NCI-H69 (cell line): ENCODE measurements at regions not wholly inside any gene's neighbourhood (a gene's known extent, or its start where the extent isn't known, plus 50 kb on each side); places are given as distances from the start of the nearest gene placed in this dataset.

ENCODE experiments used
- DNase-seq: peaks from one replicate; lab custom pipeline; 2025; lab: John Stamatoyannopoulos, UW

GRCh38 chr10:90975096-90975495 is 54.2 kb upstream of the ANKRD1 start:
- DNase-seq: no peak

DNA sequence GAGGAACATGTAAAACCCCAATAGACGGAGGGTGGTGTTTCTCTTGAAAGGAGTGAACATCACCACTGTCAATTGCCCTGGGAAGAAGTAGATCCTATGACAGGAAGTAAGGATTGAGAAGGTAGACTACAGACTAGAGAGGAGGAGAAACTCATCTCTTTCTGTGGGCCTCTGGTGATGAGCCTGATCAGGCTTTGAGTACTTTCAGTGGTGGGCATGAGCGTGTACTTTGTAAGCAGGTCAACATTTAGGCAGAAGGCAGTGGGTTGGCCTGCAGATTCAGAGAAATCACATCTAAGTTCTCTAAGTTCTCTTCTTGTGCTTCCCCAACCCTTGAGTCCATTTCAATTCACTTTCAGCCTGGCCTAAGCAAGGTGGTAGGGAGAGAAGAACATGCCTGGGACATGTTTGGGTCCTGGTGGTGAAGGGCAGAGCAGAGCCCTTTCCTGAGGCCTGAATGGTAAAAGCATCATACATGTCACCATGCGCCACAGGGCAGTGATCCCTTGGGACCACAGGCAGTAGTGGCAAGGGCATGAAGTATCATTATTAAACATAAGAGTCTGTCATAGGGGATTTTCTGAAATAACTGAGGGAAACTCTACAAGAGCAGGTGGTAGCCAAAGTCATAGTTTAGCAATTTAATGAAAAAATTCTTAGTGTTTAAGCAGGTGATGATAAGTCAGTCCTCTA is 56.4 kb upstream of the ANKRD1 start:
- DNase-seq: no peak

GRCh38 chr10:90977855-90978486 is 57.1 kb upstream of the ANKRD1 start:
- DNase-seq: no peak

DNA sequence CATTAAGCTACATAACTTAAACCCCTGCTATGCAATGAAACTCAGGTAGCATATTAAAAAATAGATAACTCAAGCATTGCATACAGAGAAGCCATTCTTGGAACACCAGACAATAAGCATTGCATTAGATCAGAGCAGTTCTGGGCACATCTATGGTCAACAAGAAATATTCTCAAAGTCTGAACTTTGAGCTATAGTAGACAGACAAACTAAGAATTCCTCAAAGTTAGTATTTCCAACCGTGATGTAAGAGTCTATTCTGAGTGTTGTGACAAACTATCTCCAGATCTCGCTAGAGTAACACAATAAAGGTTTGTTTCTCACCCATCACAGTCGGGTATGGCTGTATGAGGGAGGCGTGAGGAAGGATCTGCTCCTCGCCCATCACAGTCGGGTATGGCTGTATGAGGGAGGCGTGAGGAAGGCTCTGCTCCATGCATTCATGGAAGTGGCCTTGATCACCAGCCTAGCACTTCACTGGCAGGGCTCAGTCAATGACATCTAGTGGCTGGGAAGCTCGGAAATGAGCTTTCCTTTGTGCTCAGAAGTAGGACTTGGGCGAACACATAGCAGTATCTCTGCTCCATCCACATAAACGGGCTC is 61.6 kb upstream of the ANKRD1 start:
- DNase-seq: no peak

DNA sequence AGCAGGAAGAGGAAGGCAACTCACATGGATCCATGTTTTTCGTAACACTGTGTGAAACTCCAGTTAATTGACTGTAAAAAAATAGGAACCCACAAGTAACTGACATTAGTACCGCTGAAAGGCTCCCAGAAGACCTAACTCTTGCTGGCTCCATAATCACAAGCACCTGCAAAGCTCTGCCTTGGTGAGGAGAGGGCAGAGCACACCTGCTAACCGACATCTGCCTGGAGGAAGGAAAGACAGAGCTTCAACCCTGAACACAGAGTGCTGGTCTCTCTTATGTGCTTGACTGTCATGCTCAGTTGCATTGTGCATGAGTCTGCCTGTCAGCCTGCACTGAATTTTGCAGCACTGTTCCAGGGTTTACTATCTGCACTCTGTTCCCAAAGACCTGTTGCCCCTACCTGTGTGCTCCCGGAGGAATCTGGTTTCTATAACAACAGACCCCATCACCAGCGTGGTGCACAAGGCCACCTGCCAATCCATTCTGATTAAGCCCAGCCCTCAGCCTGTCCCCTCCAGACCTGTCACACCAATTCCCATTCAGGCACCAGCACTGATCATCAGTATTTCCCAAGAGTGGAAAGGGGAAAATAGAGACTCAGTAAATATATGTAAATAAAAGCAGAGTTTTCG is 63.1 kb upstream of the ANKRD1 start:
- DNase-seq: no peak

- DNase-seq: no peak
Observed at GRCh38 chr10:90984898-90985297, 64.0 kb upstream of the ANKRD1 start.

- no peak for DNase-seq
Observed at GRCh38 chr10:90985321-90985933, 64.5 kb upstream of the ANKRD1 start.

DNA sequence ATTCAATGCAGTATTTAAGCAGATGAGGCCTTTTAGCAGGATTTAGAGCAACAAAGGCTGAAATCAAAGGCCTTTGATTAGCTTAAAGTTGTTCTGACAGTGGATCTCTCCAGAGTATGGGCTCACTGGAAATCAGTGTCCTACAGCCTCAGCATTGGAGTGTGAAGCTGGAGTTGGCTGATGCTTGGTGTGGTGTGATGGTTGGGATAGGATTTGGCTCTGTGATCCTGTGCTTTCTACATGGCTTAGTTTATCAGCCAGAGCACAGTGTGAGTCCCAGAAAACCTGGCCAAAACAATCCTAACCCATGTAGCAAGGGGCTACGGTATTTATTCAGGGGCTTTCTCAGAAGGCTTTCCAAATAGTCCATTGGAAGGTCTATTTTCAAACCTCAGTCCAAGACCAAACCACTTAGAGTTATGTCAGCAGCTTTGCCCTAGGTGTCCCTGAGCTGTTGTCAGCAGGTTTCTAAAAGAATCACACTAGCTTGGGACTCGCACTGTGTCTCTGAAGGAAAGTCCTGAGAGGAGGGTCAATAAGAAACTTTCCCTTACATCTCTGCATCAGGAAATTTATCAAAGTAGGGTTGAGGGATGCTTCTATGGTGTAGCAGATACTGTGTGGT is 65.4 kb upstream of the ANKRD1 start:
- no peak for DNase-seq

DNA sequence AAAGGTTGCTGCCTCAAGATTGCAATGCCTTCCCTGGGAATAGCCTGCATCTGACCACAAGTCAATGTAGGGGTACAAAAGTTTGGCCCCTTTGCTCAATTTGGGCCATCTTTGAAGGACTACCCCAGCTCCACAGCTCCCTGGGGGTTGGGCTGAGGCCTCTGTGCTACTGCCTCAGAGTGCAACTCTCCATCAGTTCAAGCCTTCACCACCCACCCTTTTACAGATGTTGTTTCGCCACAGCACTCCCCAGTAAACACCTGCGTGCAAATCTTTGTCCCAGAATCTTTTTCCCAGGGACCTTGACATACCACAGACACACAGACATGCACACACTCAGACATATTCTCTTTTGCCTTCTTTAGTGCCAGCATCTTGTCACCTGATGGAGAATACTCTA is 66.0 kb upstream of the ANKRD1 start:
- no peak for DNase-seq

- DNase-seq: no peak
Observed at GRCh38 chr10:90987383-90987782, 66.5 kb upstream of the ANKRD1 start.

DNA sequence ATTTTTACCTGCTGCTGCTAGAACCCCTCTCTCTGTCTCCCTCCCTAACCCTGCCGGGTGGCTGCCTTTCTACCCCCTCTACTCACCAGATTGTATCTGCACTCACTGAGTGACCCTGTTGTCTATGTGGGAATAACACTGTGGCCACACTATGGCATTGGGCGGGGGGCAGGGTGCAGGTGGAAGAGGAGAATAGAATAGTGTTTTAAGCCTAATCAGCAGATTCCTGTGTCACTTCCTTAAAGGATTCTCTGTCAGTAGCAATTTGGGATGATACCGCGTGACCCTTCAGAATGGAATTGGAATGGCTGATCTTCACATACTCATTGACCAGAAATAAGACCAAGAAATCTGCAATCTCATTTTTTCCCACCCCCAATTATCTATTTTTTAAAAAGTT is 67.1 kb upstream of the ANKRD1 start:
- no peak for DNase-seq

GRCh38 chr10:90988802-90989201 is 67.9 kb upstream of the ANKRD1 start:
- no peak for DNase-seq

GRCh38 chr10:90989378-90989777 is 68.5 kb upstream of the ANKRD1 start:
- DNase-seq: no peak

DNA sequence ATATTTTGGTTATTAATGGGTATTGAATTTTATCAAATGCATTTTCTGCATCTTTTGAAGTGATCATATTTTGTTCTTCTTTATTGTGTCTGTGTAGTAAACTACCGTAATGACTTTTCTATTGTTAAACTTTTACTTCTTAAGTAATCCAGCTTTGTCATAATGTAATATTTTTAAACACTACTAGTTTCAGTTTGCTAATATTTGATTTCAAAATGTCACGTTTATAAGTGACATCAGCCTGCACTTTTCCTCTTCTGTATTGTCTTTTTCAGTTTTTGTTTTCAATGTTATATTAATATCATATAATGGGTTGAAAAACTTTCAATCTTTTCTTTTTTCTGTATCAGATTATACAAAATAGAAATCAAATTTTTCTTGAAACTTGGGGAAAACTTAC is 71.6 kb upstream of the ANKRD1 start:
- DNase-seq: no peak

GRCh38 chr10:90993340-90993739 is 72.5 kb upstream of the ANKRD1 start:
- no peak for DNase-seq

GRCh38 chr10:90997670-90998069 is 76.8 kb upstream of the ANKRD1 start:
- no peak for DNase-seq

GRCh38 chr10:90998733-90999511 is 78.0 kb upstream of the ANKRD1 start:
- no peak for DNase-seq

DNA sequence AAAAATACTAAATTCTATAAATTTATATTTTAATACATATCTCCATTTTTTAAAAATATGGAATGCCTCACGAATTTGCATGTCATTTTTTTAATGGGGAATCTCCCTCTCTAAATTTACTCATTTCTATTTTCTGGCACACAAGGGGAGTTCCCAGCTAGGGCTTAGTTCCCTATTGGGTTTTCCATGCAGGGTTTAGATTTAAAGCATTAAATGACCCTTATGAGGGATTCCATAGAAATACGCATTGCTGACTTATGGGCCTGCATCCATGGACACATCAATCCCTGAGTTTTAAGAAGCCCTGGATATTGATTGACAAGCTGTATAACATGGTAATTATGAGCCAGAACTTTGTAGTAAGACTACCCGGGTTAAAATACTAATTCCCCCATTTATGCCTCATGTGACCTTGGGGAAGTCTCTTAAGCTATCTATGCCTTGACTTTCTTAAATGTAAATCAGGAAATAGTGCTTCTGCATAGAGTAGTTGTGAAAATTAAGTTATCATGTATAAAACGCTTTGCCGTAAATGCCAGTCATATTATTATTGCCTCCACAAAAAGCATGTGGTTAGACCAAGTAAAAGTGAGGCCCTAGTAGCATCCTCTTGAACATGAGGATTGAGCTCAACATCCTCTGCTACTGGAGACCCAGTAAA is 78.8 kb upstream of the ANKRD1 start:
- DNase-seq: no peak

DNA sequence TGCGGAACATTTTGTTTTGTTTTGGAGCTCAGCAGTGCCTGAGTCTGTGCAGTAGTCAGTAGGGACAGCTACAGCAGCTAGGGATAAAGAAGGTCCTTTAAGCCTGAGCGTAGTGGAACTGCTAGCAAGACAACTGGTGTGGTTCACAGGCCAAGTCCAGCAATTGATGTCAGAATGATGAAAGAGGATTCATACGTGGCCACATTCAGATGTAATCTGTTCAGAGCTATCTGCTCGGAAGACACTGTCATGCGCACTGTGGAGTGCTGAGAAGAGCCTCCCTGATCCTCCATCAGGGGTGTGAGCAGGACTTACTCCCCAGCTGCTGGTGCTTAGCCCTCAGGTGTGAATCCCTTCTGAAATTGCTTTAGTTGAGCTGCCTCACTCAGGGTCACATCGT is 79.6 kb upstream of the ANKRD1 start:
- no peak for DNase-seq

DNA sequence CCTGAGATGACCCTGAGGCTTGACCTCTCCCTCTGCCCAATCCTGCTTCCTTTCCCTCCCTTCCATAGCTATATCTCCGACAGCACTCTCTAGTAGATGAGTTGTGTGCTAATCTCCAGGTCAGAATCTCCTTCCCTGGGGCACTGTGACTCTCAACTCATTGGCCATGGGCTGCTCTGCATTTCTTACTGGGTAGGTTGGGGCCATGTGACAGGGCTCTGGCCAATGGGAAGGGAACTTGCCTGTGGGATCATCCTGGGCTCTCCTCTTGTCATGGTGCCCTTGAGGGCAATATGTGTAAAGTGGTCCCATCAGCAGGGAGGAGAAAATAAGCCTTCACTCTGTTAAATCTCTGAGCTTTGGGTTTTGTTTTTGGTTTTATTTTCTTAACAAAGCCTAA is 80.1 kb upstream of the ANKRD1 start:
- DNase-seq: no peak

DNA sequence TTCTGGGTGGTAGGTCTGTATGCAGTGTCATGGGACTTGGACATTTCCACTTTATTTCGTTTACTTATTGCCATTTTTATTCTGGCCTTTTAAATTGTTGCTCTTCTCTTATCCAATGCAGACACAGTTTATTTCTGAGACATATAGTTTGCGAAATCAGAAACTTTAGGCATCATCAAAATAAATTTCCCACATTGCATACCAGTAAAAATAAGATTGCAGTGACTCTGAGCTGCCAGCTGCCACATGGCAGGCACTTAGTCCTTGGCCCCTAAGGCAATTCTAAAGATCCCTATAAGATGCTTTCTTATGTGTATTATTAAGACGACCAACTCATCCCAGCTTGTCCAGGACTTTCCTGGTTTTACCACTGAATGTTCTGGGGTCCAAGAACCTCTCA is 81.8 kb upstream of the ANKRD1 start:
- no peak for DNase-seq
